Smooth muscle cell (in vitro differentiated cells): ENCODE measurements at regions not wholly inside any gene's neighbourhood (a gene's known extent, or its start where the extent isn't known, plus 50 kb on each side); places are given as distances from the start of the nearest gene placed in this dataset.

Experiments used
- DNase-seq: peaks from one replicate; lab custom pipeline; 2025; ENCODE audit not compliant: unreplicated experiment; lab: John Stamatoyannopoulos, UW
- H2AFZ ChIP-seq: fragments of 200-600 bp; sonication (generic); 2 replicates; pipeline ENCODE4 v1.6.0; 2016; ENCODE audit warnings: antibody characterized with exemption, low read depth, mild to moderate bottlenecking
- H3F3A ChIP-seq: fragments of 200-600 bp; sonication (generic); 2 replicates; pipeline ENCODE4 v1.6.0; 2017; ENCODE audit warnings: antibody characterized with exemption, low read depth
- H3K27ac ChIP-seq: fragments of 200-600 bp; sonication (generic); 2 replicates; pipeline ENCODE4 v1.5.1; 2016; ENCODE audit warnings: low read depth, mild to moderate bottlenecking
- H3K27me3 ChIP-seq: fragments of 200-600 bp; sonication (generic); 2 replicates; pipeline ENCODE4 v1.6.1; 2016; ENCODE audit warnings: low read depth, mild to moderate bottlenecking
- H3K36me3 ChIP-seq: fragments of 200-600 bp; sonication (generic); 2 replicates; pipeline ENCODE4 v1.5.1; 2016; ENCODE audit warnings: low read depth
- H3K4me1 ChIP-seq: fragments of 200-600 bp; sonication (generic); 2 replicates; pipeline ENCODE4 v1.5.1; 2016; ENCODE audit warnings: low read depth
- H3K4me2 ChIP-seq: fragments of 200-600 bp; sonication (generic); 2 replicates; pipeline ENCODE4 v1.6.0; 2016; ENCODE audit warnings: mild to moderate bottlenecking
- H3K4me3 ChIP-seq: fragments of 200-600 bp; sonication (generic); 2 replicates; pipeline ENCODE4 v1.5.1; 2016; ENCODE audit warnings: mild to moderate bottlenecking
- H3K79me2 ChIP-seq: fragments of 200-600 bp; sonication (generic); 2 replicates; pipeline ENCODE4 v1.6.0; 2016; ENCODE audit warnings: low read depth, mild to moderate bottlenecking
- H3K9ac ChIP-seq: fragments of 200-600 bp; sonication (generic); 2 replicates; pipeline ENCODE4 v1.6.0; 2016; ENCODE audit warnings: low read depth
- H3K9me3 ChIP-seq: fragments of 200-600 bp; sonication (generic); replicated peaks from 2 replicates; pipeline ENCODE4 v1.5.1; 2016; ENCODE audit warnings: low read depth
- H4K20me1 ChIP-seq: fragments of 200-600 bp; sonication (generic); 2 replicates; pipeline ENCODE4 v1.6.0; 2016; ENCODE audit warnings: low read depth
- WGBS: methylation state at CpG from one replicate; pipeline ENCODE4 v1.1.7; 2016; ENCODE audit warnings: low lambda C conversion rate; 5-methylcytosine and 5-hydroxymethylcytosine counted together
- TF ChIP-seq, protein P1 (sequence below): fragments of 200-600 bp; sonication (generic); IDR thresholded peaks from 2 replicates; pipeline ENCODE4 v1.5.1; 2017; ENCODE audit warnings: borderline replicate concordance, mild to moderate bottlenecking, antibody characterized with exemption; ENCODE audit not compliant: insufficient read depth, poor library complexity, severe bottlenecking

DNA sequence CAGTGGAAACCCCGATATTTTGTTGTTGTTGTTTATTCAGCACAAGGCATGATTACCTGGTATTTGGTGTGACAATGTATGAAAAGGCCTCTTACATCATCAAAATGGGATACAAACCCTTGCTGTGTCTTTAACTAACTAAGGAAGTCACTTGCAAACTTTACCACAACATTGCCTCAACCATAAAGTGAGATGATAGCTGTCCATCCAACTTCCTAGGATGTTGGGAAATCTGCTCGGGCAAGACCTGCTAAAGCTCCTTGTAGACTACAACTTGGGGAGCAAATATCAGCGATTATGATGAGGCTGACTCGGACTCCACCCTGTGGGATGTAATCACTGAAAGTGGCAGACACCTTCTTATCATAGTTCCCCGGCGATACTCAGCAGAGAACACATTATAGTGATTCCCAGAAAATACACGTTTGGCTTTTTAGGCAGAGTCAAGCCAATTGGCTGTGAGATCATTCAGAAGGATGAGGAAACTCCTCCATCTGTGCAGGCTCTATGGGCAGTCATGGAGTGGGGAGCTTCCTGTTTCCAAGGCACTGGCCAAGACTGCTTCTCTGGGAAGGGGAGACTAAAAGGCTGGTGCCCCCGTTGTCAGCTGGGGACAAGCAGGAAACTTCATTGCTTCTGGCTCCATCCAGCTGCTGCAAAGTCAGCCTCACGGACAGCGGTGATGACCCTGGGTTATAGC, 289.0 kb downstream of the RNF144A start:
- no peaks in the 10 kb centered on the region for H3K79me2 ChIP-seq
- 92% methylated on average over 10 of the region's 10 CpGs for WGBS
- no peak for DNase-seq

DNA sequence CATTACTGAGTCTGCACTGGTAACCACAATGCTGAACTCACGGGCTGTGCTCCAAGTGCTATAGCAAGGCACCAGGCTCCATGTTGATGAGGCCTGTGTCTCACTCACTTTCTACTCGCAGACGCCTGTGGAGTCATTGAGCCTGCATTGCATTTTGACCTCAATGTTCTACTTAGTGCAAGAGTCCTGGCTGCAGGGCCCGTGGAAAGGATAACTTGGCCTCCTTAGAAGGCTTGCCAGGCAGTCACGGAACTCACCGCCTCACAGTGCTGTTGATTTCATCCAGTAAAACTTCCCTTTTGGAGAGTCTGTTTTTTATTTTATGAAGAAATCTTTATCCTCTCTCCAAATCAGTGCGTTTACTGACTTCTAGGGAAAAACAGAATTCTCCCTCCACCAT, 290.4 kb downstream of the RNF144A start:
- Histone ChIP-seq H3K36me3 (no peaks in the 10 kb centered on the region), H3K9me3 (no peaks in the 10 kb centered on the region), H3K27ac (no peak overlapping the region), H3K9ac (no peak overlapping the region), H3K4me2 (no peak overlapping the region), H3K79me2 (no peaks in the 10 kb centered on the region), H4K20me1 (no peaks in the 10 kb centered on the region), H3K4me3 (no peak overlapping the region), H3F3A (no peaks in the 10 kb centered on the region), H3K4me1 (peaks cover 4% of the 10 kb centered on the region), H3K27me3 (no peaks in the 10 kb centered on the region), H2AFZ (no peak overlapping the region)
- DNase-seq = no peak
- WGBS = 78% methylated on average over 7 of the region's 7 CpGs
- TF ChIP-seq, protein P1, sequence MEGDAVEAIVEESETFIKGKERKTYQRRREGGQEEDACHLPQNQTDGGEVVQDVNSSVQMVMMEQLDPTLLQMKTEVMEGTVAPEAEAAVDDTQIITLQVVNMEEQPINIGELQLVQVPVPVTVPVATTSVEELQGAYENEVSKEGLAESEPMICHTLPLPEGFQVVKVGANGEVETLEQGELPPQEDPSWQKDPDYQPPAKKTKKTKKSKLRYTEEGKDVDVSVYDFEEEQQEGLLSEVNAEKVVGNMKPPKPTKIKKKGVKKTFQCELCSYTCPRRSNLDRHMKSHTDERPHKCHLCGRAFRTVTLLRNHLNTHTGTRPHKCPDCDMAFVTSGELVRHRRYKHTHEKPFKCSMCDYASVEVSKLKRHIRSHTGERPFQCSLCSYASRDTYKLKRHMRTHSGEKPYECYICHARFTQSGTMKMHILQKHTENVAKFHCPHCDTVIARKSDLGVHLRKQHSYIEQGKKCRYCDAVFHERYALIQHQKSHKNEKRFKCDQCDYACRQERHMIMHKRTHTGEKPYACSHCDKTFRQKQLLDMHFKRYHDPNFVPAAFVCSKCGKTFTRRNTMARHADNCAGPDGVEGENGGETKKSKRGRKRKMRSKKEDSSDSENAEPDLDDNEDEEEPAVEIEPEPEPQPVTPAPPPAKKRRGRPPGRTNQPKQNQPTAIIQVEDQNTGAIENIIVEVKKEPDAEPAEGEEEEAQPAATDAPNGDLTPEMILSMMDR = no peak

More for the DNA sequence above, 289.0 kb downstream of the RNF144A start:
- peaks cover 3% of the 10 kb centered on the region for H3K27me3 ChIP-seq
- TF ChIP-seq, protein P1 = no peak
- no peak overlapping the region for H3K4me3 ChIP-seq
- no peaks in the 10 kb centered on the region for H3F3A ChIP-seq
- H3K9ac ChIP-seq = no peak overlapping the region
- H3K27ac ChIP-seq = no peak overlapping the region
- no peaks in the 10 kb centered on the region for H3K9me3 ChIP-seq
- H3K36me3 ChIP-seq = no peaks in the 10 kb centered on the region
- no peak overlapping the region for H2AFZ ChIP-seq
- peaks cover 4% of the 10 kb centered on the region for H3K4me1 ChIP-seq
- H3K4me2 ChIP-seq = no peak overlapping the region
- H4K20me1 ChIP-seq = no peaks in the 10 kb centered on the region

- Histone ChIP-seq H2AFZ (no peak overlapping the region), H3K27ac (no peak overlapping the region), H3K9me3 (no peaks in the 10 kb centered on the region), H3K36me3 (no peaks in the 10 kb centered on the region), H3K27me3 (no peaks in the 10 kb centered on the region), H3K9ac (no peak overlapping the region), H4K20me1 (no peaks in the 10 kb centered on the region), H3F3A (no peaks in the 10 kb centered on the region), H3K4me1 (peaks cover 4% of the 10 kb centered on the region), H3K4me3 (no peak overlapping the region), H3K79me2 (no peaks in the 10 kb centered on the region), H3K4me2 (no peak overlapping the region)
- no peak for DNase-seq
- 84% methylated on average over 5 of the region's 5 CpGs for WGBS
- TF ChIP-seq, protein P1 = no peak
These were observed 292.7 kb downstream of the RNF144A start for GRCh38 chr2:7209757-7210555.
